ENCODE measurements at regions not wholly inside any gene's neighbourhood (a gene's known extent, or its start where the extent isn't known, plus 50 kb on each side); places are given as distances from the start of the nearest gene placed in this dataset.

- Histone ChIP-seq H3K9ac (ENCODE audit: low read length) (no peak overlapping the region), H3K4me3 (ENCODE audit: low read length) (no peak overlapping the region), H3K4me2 (ENCODE audit: low read length) (no peak overlapping the region), H3K27me3 (ENCODE audit: low read depth, low read length) (0 out of 2 replicates have a peak, but pooled peaks cover 3% of the 10 kb centered on the region), H3K4me1 (ENCODE audit: low read length) (no peaks in the 10 kb centered on the region), H3K79me2 (ENCODE audit: low read length) (no peaks in the 10 kb centered on the region), H3K36me3 (replicated peaks; ENCODE audit: low read depth, low read length) (no peaks in the 10 kb centered on the region), H3K27ac (ENCODE audit: low read length) (no peak overlapping the region), H4K20me1 (ENCODE audit: insufficient read depth, low read length) (no peaks in the 10 kb centered on the region), H3K9me3 (ENCODE audit: insufficient read depth, low read length) (no peaks in the 10 kb centered on the region), H2AFZ (ENCODE audit: low read depth, low read length) (no peak overlapping the region)
- no peak for TF ChIP-seq EZH2phosphoT487 (IDR thresholded peaks at IDR 0.05; ENCODE audit: low read depth)
- TF ChIP-seq CTCF (IDR thresholded peaks at IDR 0.05; ENCODE audit: low read depth, low read length): no peak
These were observed 101.4 kb upstream of the FSTL4 start for GRCh38 chr5:133713751-133714150.

- no peak overlapping the region for H3K27ac ChIP-seq (ENCODE audit: low read length)
- no peaks in the 10 kb centered on the region for H3K9me3 ChIP-seq (ENCODE audit: insufficient read depth, low read length)
- H3K36me3 ChIP-seq (replicated peaks; ENCODE audit: low read depth, low read length): no peaks in the 10 kb centered on the region
- no peak overlapping the region for H3K4me2 ChIP-seq (ENCODE audit: low read length)
- TF ChIP-seq CTCF (IDR thresholded peaks at IDR 0.05; ENCODE audit: low read depth, low read length): no peak
- TF ChIP-seq EZH2phosphoT487 (IDR thresholded peaks at IDR 0.05; ENCODE audit: low read depth): no peak
- 0 out of 2 replicates have a peak, but pooled peaks cover 3% of the 10 kb centered on the region for H3K27me3 ChIP-seq (ENCODE audit: low read depth, low read length)
- H4K20me1 ChIP-seq (ENCODE audit: insufficient read depth, low read length): no peaks in the 10 kb centered on the region
- H3K4me1 ChIP-seq (ENCODE audit: low read length): no peaks in the 10 kb centered on the region
- no peak overlapping the region for H3K9ac ChIP-seq (ENCODE audit: low read length)
- H3K4me3 ChIP-seq (ENCODE audit: low read length): no peak overlapping the region
- H3K79me2 ChIP-seq (ENCODE audit: low read length): no peaks in the 10 kb centered on the region
- H2AFZ ChIP-seq (ENCODE audit: low read depth, low read length): no peak overlapping the region
These were observed 100.9 kb upstream of the FSTL4 start for GRCh38 chr5:133713209-133713608.

GRCh38 chr5:133712562-133712961 is 100.2 kb upstream of the FSTL4 start:
- no peak overlapping the region for H3K9ac ChIP-seq (ENCODE audit: low read length)
- H3K79me2 ChIP-seq (ENCODE audit: low read length): no peaks in the 10 kb centered on the region
- H3K9me3 ChIP-seq (ENCODE audit: insufficient read depth, low read length): no peaks in the 10 kb centered on the region
- H3K27ac ChIP-seq (ENCODE audit: low read length): no peak overlapping the region
- no peak overlapping the region for H2AFZ ChIP-seq (ENCODE audit: low read depth, low read length)
- no peaks in the 10 kb centered on the region for H4K20me1 ChIP-seq (ENCODE audit: insufficient read depth, low read length)
- no peaks in the 10 kb centered on the region for H3K4me1 ChIP-seq (ENCODE audit: low read length)
- no peak overlapping the region for H3K4me2 ChIP-seq (ENCODE audit: low read length)
- TF ChIP-seq CTCF (IDR thresholded peaks at IDR 0.05; ENCODE audit: low read depth, low read length): no peak
- TF ChIP-seq EZH2phosphoT487 (IDR thresholded peaks at IDR 0.05; ENCODE audit: low read depth): no peak
- H3K27me3 ChIP-seq (ENCODE audit: low read depth, low read length): 0 out of 2 replicates have a peak, but pooled peaks cover 2% of the 10 kb centered on the region
- no peaks in the 10 kb centered on the region for H3K36me3 ChIP-seq (replicated peaks; ENCODE audit: low read depth, low read length)
- H3K4me3 ChIP-seq (ENCODE audit: low read length): no peak overlapping the region

- H3K36me3 ChIP-seq (replicated peaks; ENCODE audit: low read depth, low read length): no peaks in the 10 kb centered on the region
- no peaks in the 10 kb centered on the region for H4K20me1 ChIP-seq (ENCODE audit: insufficient read depth, low read length)
- H2AFZ ChIP-seq (ENCODE audit: low read depth, low read length): no peak overlapping the region
- no peaks in the 10 kb centered on the region for H3K27me3 ChIP-seq (ENCODE audit: low read depth, low read length)
- no peak overlapping the region for H3K4me3 ChIP-seq (ENCODE audit: low read length)
- no peaks in the 10 kb centered on the region for H3K4me1 ChIP-seq (ENCODE audit: low read length)
- H3K9ac ChIP-seq (ENCODE audit: low read length): no peak overlapping the region
- H3K9me3 ChIP-seq (ENCODE audit: insufficient read depth, low read length): no peaks in the 10 kb centered on the region
- no peaks in the 10 kb centered on the region for H3K79me2 ChIP-seq (ENCODE audit: low read length)
- TF ChIP-seq CTCF (IDR thresholded peaks at IDR 0.05; ENCODE audit: low read depth, low read length): no peak
- TF ChIP-seq EZH2phosphoT487 (IDR thresholded peaks at IDR 0.05; ENCODE audit: low read depth): no peak
- no peak overlapping the region for H3K27ac ChIP-seq (ENCODE audit: low read length)
- H3K4me2 ChIP-seq (ENCODE audit: low read length): no peak overlapping the region
These were observed 96.9 kb upstream of the FSTL4 start for GRCh38 chr5:133709209-133709725.

Data from OCI-LY3 (cell line).